Upper lobe of right lung (tissue), 1 donor: ENCODE measurements at regions not wholly inside any gene's neighbourhood (a gene's known extent, or its start where the extent isn't known, plus 50 kb on each side); places are given as distances from the start of the nearest gene placed in this dataset.
A peak's percentile ranks its signal among the peaks of the same experiment; 100 is the strongest.

ENCODE experiments used
- ATAC-seq: fragments of 200-7000 bp; cut with Tn5 transposase; one replicate; pipeline ENCODE4 v1.9.1; 2020; ENCODE audit warnings: mild to moderate bottlenecking, moderate library complexity
- DNase-seq: peaks from one replicate; pipeline ENCODE4 v3.0.0-alpha.2; 2020
- H3K27ac ChIP-seq: fragments of 200-600 bp; one replicate; pipeline ENCODE4 v1.8.0; 2022
- H3K27me3 ChIP-seq: fragments of 200-600 bp; one replicate; pipeline ENCODE4 v1.8.0; 2022; ENCODE audit warnings: mild to moderate bottlenecking
- H3K36me3 ChIP-seq: fragments of 200-600 bp; one replicate; pipeline ENCODE4 v1.8.0; 2022
- H3K4me1 ChIP-seq: fragments of 200-600 bp; one replicate; pipeline ENCODE4 v1.8.0; 2022
- H3K4me3 ChIP-seq: fragments of 200-600 bp; one replicate; pipeline ENCODE4 v1.8.0; 2022; ENCODE audit warnings: mild to moderate bottlenecking
- H3K9me3 ChIP-seq: fragments of 200-600 bp; one replicate; pipeline ENCODE4 v1.8.0; 2022
- intact Hi-C: fragments of 100-400 bp; cut with DNase I; formaldehyde crosslinking; loops from one replicate; pipeline ENCODE4 v1.11.0; 2022
- TF ChIP-seq, protein P1 (sequence below): fragments of 200-600 bp; IDR thresholded peaks from one replicate; pipeline ENCODE4 v1.8.0; 2022; ENCODE audit warnings: antibody characterized with exemption
- donor health status: DM: no; HTN: yes; CAD: no; lungs with severe emphysema.

GRCh38 chr17:64773836-64774761 is 112.0 kb upstream of the SMURF2 start:
- TF ChIP-seq, protein P1, sequence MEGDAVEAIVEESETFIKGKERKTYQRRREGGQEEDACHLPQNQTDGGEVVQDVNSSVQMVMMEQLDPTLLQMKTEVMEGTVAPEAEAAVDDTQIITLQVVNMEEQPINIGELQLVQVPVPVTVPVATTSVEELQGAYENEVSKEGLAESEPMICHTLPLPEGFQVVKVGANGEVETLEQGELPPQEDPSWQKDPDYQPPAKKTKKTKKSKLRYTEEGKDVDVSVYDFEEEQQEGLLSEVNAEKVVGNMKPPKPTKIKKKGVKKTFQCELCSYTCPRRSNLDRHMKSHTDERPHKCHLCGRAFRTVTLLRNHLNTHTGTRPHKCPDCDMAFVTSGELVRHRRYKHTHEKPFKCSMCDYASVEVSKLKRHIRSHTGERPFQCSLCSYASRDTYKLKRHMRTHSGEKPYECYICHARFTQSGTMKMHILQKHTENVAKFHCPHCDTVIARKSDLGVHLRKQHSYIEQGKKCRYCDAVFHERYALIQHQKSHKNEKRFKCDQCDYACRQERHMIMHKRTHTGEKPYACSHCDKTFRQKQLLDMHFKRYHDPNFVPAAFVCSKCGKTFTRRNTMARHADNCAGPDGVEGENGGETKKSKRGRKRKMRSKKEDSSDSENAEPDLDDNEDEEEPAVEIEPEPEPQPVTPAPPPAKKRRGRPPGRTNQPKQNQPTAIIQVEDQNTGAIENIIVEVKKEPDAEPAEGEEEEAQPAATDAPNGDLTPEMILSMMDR: peak; percentile 32
- H3K4me1 ChIP-seq: peaks cover 38% of the 10 kb centered on the region
- DNase-seq (peak; percentile 92), ATAC-seq (peak; percentile 78)
- H3K36me3 ChIP-seq: peaks cover 14% of the 10 kb centered on the region
- H3K27ac ChIP-seq: peak overlapping the region; percentile 72
- no peaks in the 10 kb centered on the region for H3K9me3 ChIP-seq
- H3K4me3 ChIP-seq: peak overlapping the region; percentile 26
- intact Hi-C loops: no loop called here
- H3K27me3 ChIP-seq: no peaks in the 10 kb centered on the region

- intact Hi-C loops: no loop called here
- DNase-seq: no peak
These were observed 111.3 kb upstream of the SMURF2 start for GRCh38 chr17:64773386-64773835.

DNA sequence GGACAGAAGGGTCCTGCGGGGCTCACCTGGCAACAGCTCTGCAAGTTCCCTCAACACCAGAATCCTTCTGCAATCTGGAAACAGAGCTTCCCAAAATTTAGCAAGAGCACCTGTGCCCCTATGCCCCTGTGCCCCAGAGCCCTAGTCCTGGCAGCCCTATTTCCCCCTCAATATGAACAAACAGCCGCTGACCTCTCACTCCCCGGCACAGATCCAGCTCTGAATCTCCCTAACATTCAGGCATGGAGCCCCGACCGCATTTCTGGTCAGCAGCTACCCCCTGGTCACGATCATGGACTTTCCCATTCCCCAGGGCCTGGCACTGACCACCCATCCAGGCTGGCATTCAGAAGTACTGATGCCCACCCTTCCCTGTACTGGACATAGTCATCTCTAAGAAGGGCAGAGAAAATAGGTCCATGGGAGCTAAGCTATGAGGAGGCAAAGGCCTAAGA is 110.8 kb upstream of the SMURF2 start:
- no peak for ATAC-seq

More at GRCh38 chr17:64773386-64773835, 111.3 kb upstream of the SMURF2 start:
- TF ChIP-seq, protein P1: no peak
- H3K4me3 ChIP-seq: peak overlapping the region; percentile 26
- no peaks in the 10 kb centered on the region for H3K9me3 ChIP-seq
- no peaks in the 10 kb centered on the region for H3K27me3 ChIP-seq
- no peak for ATAC-seq
- H3K27ac ChIP-seq: peak overlapping the region; percentile 72
- H3K36me3 ChIP-seq: peaks cover 19% of the 10 kb centered on the region
- peaks cover 32% of the 10 kb centered on the region for H3K4me1 ChIP-seq

DNA sequence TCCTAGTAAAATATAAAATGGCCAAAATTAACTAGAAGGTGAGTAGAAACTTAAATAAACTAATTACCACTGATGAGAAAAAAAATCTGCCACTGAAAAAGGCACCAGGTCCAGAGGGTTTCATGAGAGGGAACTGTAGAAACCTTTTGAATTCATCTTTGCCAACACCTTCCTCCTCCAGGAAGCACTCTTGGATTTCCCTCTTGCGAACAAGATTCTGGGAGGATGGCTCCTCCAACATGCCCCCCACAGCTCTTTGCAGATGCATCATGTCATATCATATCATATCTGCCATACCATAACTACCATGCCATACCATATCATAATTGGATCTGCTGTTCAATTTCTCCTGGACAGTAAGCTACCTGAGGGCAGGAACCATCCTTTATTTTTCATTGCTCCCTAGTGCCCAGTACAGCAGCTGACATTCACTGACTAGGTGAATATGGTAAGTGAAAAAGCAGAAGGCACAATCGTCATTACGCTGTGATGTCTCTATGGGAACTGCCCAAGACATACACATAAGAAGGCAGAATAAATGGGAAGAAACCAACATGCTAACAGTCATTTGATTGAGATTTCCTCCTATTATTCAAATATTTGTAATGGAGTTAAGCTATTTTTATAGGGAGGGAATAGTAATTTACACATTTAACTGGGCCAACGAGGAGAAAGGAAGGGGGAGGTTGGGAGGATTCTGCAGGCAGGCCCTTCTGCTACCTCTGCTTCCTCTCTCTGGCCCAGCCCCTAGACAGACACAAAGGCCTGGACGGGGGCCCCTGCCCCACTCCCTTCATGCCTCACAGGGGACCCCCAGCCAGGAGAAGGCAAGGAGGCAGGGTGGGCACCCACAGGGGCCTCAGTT is 110.1 kb upstream of the SMURF2 start:
- H3K4me3 ChIP-seq: no peak overlapping the region
- H3K4me1 ChIP-seq: peaks cover 21% of the 10 kb centered on the region
- no peaks in the 10 kb centered on the region for H3K27me3 ChIP-seq
- H3K27ac ChIP-seq: no peak overlapping the region
- TF ChIP-seq, protein P1: no peak
- peaks cover 19% of the 10 kb centered on the region for H3K36me3 ChIP-seq
- ATAC-seq: no peak
- H3K9me3 ChIP-seq: no peaks in the 10 kb centered on the region
- intact Hi-C loops: no loop called here
- DNase-seq: no peak

More for the DNA sequence above, 110.8 kb upstream of the SMURF2 start:
- no peak overlapping the region for H3K4me3 ChIP-seq
- TF ChIP-seq, protein P1: no peak
- H3K27ac ChIP-seq: no peak overlapping the region
- no peaks in the 10 kb centered on the region for H3K27me3 ChIP-seq
- peaks cover 28% of the 10 kb centered on the region for H3K4me1 ChIP-seq
- peaks cover 19% of the 10 kb centered on the region for H3K36me3 ChIP-seq
- intact Hi-C loops: no loop called here
- no peak for DNase-seq
- H3K9me3 ChIP-seq: no peaks in the 10 kb centered on the region

- no peak for ATAC-seq
- Histone ChIP-seq H3K27me3 (no peaks in the 10 kb centered on the region), H3K4me1 (peaks cover 9% of the 10 kb centered on the region), H3K9me3 (no peaks in the 10 kb centered on the region), H3K4me3 (no peak overlapping the region), H3K27ac (no peak overlapping the region), H3K36me3 (peaks cover 27% of the 10 kb centered on the region)
- TF ChIP-seq, protein P1: no peak
- intact Hi-C loops: no loop called here
- no peak for DNase-seq
These were observed 107.6 kb upstream of the SMURF2 start for GRCh38 chr17:64769712-64770111.
